Kidney (tissue), 13 donors: ENCODE measurements at regions not wholly inside any gene's neighbourhood (a gene's known extent, or its start where the extent isn't known, plus 50 kb on each side); places are given as distances from the start of the nearest gene placed in this dataset.

Experiments
- DNase-seq, 5 donors: peaks; one replicate each; pipeline ENCODE4 v3.0.0-alpha.2; 2013 to 2020
- FAIRE-seq: peaks from 2 replicates; lab custom pipeline; 2012; peaks lifted over from hg19 to GRCh38; lab: Jason Lieb, UNC
- H3K27ac ChIP-seq, 2 donors: one replicate each; pipeline ENCODE4 v1.7.0; 2013; ENCODE audit warnings: low read depth in 2 of 2, low read length in 2 of 2, inconsistent platforms in 1 of 2
- H3K27me3 ChIP-seq: one replicate; pipeline ENCODE4 v1.7.1; 2013; ENCODE audit warnings: low read length, inconsistent platforms; ENCODE audit not compliant: control insufficient read depth, insufficient read depth
- H3K36me3 ChIP-seq, 3 donors: one replicate each; pipeline versions ENCODE4 v1.7.0 to v1.7.1; 2013; ENCODE audit warnings: low read length in 3 of 3, control low read depth in 1 of 3, inconsistent platforms in 1 of 3; ENCODE audit not compliant: insufficient read depth in 3 of 3, control insufficient read depth in 2 of 3
- H3K4me1 ChIP-seq, 3 donors: one replicate each; pipeline versions ENCODE4 v1.7.0 to v1.7.1; 2013; ENCODE audit warnings: low read length in 3 of 3, inconsistent platforms in 1 of 3, low read depth in 1 of 3; ENCODE audit not compliant: control insufficient read depth in 2 of 3, insufficient read depth in 2 of 3
- H3K4me3 ChIP-seq, 3 donors: one replicate each; pipeline versions ENCODE4 v1.7.0 to v1.8.1; 2013; ENCODE audit warnings: low read length in 3 of 3, control low read depth in 1 of 3, inconsistent platforms in 1 of 3
- H3K9ac ChIP-seq, 3 donors: one replicate each; pipeline versions ENCODE4 v1.7.0 to v1.7.1; 2013; ENCODE audit warnings: low read length in 3 of 3, control low read depth in 1 of 3, inconsistent platforms in 1 of 3
- H3K9me3 ChIP-seq, 3 donors: one replicate each; pipeline versions ENCODE4 v1.7.0 to v1.7.1; 2013; ENCODE audit warnings: low read length in 3 of 3, control low read depth in 1 of 3, inconsistent platforms in 1 of 3; ENCODE audit not compliant: control insufficient read depth in 2 of 3, insufficient read depth in 1 of 3
- CTCF ChIP-seq: IDR thresholded peaks from 3 replicates; pipeline ENCODE4 v1.5.1; 2012; ENCODE audit warnings: mild to moderate bottlenecking, moderate library complexity, borderline replicate concordance; ENCODE audit not compliant: insufficient read depth; ENCODE audit errors: extremely low read depth
- intact Hi-C: fragments of 100-400 bp; cut with DNase I; formaldehyde crosslinking; loops from one replicate; pipeline ENCODE4 v1.11.1; 2022
- donor health status: control.
- donor health status: control.
- donor health status: control.
- donor health status: control.
- donor health status: control.
- donor health status: DM: yes; HTN: yes; CAD: no.
- donor health status: Normal renal cell carcinoma (clear cell type).

DNA sequence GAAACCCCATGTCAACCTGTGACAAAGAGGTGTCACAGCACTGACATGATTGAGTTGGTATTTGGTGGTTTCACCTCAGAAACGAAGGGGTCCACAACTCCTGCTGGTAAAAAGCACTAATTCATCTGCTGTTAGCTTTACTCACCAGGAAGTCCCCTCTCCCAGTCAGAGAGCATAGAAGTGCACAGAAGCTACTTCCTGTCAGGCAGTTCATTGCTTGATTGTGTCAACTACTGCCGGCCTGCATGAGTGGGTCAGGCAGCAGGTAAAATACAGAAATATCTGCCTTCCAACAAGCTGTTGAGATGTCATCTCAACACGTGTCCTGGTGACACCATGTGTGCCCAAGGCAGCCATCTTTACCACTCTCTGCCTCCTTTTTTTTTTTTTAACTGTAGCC is 596.6 kb upstream of the NR2F2 start:
- intact Hi-C loops: no loop called here
- no peaks in the 10 kb centered on the region for H3K27me3 ChIP-seq
- H3K4me3 ChIP-seq: no peak overlapping the region
- FAIRE-seq (no peak), DNase-seq (no peak)
- H3K9me3 ChIP-seq: no peaks in the 10 kb centered on the region
- H3K36me3 ChIP-seq: no peaks in the 10 kb centered on the region
- no peak for TF ChIP-seq CTCF
- H3K4me1 ChIP-seq: no peaks in the 10 kb centered on the region
- no peak overlapping the region for H3K27ac ChIP-seq
- no peak overlapping the region for H3K9ac ChIP-seq

GRCh38 chr15:95734422-95735316 is 595.8 kb upstream of the NR2F2 start:
- Histone ChIP-seq H3K9ac (no peak overlapping the region), H3K4me1 (peaks cover 0 to 3% (median 0%) of the 10 kb centered on the region in 3 donors), H3K4me3 (no peak overlapping the region), H3K27me3 (no peaks in the 10 kb centered on the region), H3K36me3 (no peaks in the 10 kb centered on the region), H3K27ac (no peak overlapping the region), H3K9me3 (no peaks in the 10 kb centered on the region)
- no peak for TF ChIP-seq CTCF
- intact Hi-C loops: no loop called here
- DNase-seq: no peak
- FAIRE-seq: no peak

DNA sequence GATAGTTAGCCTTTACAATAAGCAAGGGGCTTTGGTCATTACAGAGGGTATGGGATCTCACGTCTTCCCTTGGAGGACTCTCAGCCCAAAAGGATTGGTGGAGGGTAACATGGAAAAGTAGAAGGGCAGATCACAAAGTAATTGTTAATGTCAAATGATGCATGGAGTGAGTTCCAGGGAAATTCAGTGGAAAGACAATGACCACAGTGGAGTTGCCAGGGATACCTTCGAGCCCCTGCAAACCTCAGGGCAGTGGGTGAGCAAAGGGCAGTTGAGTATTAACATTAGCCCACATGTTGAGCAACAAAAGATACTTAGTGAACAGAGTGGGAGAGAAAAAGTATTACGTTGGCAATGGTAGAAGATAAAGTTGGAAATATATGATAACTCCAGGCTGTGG is 593.4 kb upstream of the NR2F2 start:
- FAIRE-seq (no peak), DNase-seq (no peak)
- no peak for TF ChIP-seq CTCF
- H3K27me3 ChIP-seq: no peaks in the 10 kb centered on the region
- intact Hi-C loops: no loop called here
- H3K9me3 ChIP-seq: no peaks in the 10 kb centered on the region
- H3K4me1 ChIP-seq: peaks cover 0 to 3% (median 0%) of the 10 kb centered on the region in 3 donors
- H3K9ac ChIP-seq: no peak overlapping the region
- H3K27ac ChIP-seq: no peak overlapping the region
- H3K4me3 ChIP-seq: no peak overlapping the region
- no peaks in the 10 kb centered on the region for H3K36me3 ChIP-seq
